ENCODE measurements at regions not wholly inside any gene's neighbourhood (a gene's known extent, or its start where the extent isn't known, plus 50 kb on each side); places are given as distances from the start of the nearest gene placed in this dataset.
"Not testable (repeated sequence)": the region's sequence is repeated elsewhere in the genome, so short reads cannot be mapped to it uniquely, and the experiment has no call there.

GRCh38 chr10:9273126-9273833, 1218.8 kb downstream of the GATA3 start:
- DNase-seq (ENCODE audit: low read depth in 2 of 2), result not testable (repeated sequence)

GRCh38 chr10:9274206-9274755, 1219.8 kb downstream of the GATA3 start:
- DNase-seq (ENCODE audit: low read depth in 2 of 2), result no peak

- no peak for DNase-seq (ENCODE audit: low read depth in 2 of 2)
Measured at GRCh38 chr10:9275861-9276260, 1221.4 kb downstream of the GATA3 start.

GRCh38 chr10:9285690-9286089, 1231.2 kb downstream of the GATA3 start:
- no peak for DNase-seq (ENCODE audit: low read depth in 2 of 2)

GRCh38 chr10:9289811-9290210, 1235.3 kb downstream of the GATA3 start:
- DNase-seq (ENCODE audit: low read depth in 2 of 2), result no peak

DNA sequence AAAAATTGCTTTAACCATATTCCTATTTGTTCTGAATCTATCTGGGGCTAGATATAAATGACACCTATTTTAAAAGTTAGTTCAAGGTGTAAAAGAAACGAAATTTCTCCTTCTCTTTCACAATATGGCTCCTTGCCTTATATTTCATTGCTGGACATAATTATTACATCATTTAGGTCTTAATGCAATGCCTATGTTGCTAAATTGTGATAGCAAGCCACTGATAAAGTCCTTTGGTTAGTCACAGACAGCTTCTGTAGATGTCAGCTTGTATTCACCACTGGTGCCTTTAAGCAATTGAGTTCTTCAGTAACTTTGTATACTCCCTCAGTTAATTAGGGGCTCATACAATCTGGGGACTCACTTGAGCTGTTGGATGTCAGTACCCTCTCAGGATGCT, 1236.6 kb downstream of the GATA3 start:
- DNase-seq (ENCODE audit: low read depth in 2 of 2), result no peak

- no peak for DNase-seq (ENCODE audit: low read depth in 2 of 2)
Measured at GRCh38 chr10:9294132-9294663, 1239.7 kb downstream of the GATA3 start.

- no peak for DNase-seq (ENCODE audit: low read depth in 2 of 2)
Measured at GRCh38 chr10:9294865-9295264, 1240.4 kb downstream of the GATA3 start.

- no peak for DNase-seq (ENCODE audit: low read depth in 2 of 2)
Measured at GRCh38 chr10:9296190-9296589, 1241.7 kb downstream of the GATA3 start.

DNA sequence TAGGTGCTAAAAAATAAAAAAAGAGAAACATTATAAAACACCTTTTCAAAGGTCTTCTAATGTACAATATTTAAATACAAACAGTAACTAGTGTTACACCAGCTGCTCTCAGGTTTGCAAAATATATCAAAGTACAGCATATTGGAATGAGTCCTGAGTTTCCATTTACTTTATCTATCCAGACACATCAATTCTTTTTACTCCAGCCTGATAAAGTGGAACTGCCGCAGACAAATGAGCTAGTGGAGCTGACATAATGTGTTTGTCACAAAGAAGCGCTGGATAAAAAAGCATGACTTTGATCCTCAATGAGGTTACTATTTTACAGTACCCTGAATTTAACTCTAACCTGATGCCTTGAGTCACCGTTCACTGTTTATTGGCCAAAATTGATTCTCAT, 1243.1 kb downstream of the GATA3 start:
- DNase-seq (ENCODE audit: low read depth in 2 of 2), result no peak

DNA sequence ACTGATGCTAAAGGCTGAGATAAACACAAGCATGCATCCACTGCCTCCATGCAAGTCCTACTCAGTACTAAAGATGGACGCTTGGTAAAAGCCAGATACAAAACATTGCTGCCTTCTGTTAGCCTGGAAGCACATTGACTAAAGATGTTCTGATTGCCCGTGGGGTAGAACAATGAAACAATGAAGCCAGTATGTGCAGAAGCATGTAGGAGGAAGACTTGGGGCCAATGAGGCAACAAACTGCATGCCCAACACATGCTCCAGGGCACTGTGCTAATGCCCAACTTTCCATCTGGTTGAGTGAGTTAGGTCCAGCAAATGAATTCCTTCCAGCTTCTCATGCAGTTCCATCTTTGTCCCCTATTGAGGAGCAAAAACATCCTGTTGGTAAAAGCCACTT, 1245.5 kb downstream of the GATA3 start:
- DNase-seq (ENCODE audit: low read depth in 2 of 2), result no peak

DNA sequence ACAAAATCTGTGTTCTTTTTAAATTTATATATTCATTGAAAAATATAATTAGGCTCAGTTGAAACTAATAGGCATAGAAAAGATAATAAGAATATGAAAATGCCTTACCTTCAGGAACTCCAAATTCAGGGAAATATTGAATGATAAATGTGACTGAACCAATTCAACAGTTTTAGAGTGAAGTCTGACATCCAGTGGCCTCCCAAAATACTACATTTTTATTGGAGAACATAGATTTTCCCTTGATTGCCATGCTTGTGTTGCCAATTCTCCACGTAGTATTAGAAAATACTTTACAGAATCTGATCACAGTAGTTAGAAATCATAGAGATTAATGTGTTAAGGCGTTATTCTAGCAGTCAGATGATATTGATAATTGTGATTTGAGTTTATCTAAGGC, 1246.7 kb downstream of the GATA3 start:
- no peak for DNase-seq (ENCODE audit: low read depth in 2 of 2)

- DNase-seq (ENCODE audit: low read depth in 2 of 2), result no peak
Measured at GRCh38 chr10:9301554-9301953, 1247.1 kb downstream of the GATA3 start.

GRCh38 chr10:9302140-9302746, 1247.8 kb downstream of the GATA3 start:
- DNase-seq (ENCODE audit: low read depth in 2 of 2), result peak in 1 of 2 donors; percentile 41

DNA sequence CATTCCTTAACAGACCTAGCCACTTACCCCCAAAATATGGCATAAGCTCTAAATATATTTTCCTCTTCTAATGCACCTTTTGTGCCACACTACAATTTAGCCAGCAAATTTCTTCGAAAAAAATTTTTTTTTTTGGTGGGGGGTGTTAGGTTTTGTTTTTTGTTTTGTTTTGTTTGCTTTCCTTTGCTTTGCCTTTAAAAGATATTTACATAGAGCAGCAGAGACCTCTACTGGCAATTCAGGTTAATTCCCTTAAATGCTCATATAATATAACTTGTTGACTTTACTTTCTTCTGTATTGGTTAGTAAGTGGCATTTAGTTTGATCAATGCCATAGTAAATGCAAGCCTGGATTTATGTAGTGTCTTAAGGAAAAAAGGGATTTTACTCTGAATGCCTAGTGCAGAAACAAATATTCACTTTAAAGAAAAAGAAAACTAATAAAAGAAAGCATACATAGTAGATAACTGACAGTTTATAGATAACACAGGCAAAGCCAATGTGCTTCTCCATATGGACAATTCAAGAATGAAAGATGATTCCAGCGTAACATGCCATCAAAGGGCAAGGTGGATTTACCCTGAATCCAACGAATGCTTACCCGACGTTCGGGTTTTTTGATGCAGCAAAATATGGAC, 1250.6 kb downstream of the GATA3 start:
- DNase-seq (ENCODE audit: low read depth in 2 of 2), result no peak

DNA sequence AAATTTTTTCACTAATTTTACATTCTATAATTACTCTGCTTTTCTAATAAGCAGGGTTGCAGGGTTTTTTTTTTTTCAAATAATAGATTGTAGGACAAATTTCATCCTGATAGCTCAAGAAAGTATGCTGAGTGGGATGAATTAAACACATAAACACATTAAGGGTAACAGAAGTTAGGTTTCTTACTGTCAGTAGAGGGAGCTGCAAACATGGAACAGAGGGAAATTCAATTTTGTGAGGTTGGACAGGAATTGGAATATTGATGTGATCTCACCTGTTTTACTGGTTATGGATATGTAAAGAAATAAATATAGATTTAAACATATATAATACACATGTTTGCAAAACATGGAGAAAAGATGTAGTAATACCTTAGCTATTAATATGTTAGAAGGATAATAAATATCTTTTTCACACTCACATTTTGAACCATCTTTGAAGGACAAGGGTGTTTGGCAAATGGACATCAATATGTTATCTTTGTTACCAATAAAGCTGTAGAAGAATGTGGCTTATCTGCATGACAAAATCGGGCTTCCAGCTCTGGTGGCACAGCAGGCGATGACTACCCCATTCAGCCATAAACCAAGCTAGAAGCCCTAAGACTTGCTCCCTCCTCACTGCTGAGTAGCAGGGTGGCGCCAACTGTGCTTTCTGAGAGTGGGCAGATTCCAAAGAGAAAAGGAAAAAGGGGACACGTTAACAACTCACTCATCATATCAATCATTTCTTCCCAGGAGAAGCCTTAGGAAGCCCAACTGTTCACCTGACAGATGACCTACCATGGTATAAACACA, 1257.4 kb downstream of the GATA3 start:
- no peak for DNase-seq (ENCODE audit: low read depth in 2 of 2)

DNA sequence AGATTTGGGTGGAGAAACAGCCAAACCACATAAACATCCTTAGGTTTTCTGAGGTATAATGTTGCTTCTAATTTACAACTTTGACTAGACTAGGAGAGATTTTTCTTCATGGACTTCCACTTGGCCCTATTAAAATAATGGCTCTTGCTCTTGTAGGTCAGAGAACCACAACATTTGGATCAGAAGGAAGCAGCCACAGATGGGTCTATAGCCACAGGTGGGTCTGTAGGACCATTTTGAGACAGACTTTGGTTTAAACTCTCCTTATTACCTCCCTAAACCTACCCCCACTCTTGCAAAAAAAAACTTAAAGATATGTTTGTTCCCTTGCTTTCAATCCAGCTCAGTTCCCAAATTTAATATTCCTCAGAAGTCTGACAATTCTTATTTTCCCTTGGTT, 1260.8 kb downstream of the GATA3 start:
- no peak for DNase-seq (ENCODE audit: low read depth in 2 of 2)

DNA sequence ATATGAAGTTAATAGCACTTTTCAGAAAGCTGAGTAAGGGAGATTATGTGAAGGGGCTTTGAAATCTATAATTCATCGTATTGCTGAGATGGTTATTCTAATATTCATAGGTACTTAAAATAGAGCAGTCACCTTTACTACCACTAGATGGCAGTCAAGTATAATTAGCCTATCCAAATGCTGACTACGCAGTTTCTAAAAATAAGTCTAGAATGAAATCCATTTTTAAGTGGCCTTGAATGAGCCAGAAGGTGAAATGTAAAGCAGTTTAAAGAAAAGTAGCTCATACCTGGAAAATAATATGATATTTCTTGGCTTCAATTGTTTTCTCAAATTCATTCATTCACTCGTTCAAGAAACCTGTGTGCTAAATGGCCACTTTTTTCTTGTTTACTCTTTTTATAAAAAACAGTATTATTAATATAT, 1277.1 kb downstream of the GATA3 start:
- no peak for DNase-seq (ENCODE audit: low read depth in 2 of 2)

GRCh38 chr10:9334270-9334669, 1279.8 kb downstream of the GATA3 start:
- no peak for DNase-seq (ENCODE audit: low read depth in 2 of 2)

- no peak for DNase-seq (ENCODE audit: low read depth in 2 of 2)
Measured at GRCh38 chr10:9339716-9340115, 1285.2 kb downstream of the GATA3 start.

- no peak for DNase-seq (ENCODE audit: low read depth in 2 of 2)
Measured at GRCh38 chr10:9342885-9343570, 1288.5 kb downstream of the GATA3 start.

Measured in activated CD4-positive, alpha-beta T cell treated with anti-CD3 and anti-CD28 coated beads for 24 hours (primary cell).